ENCODE measurements at regions not wholly inside any gene's neighbourhood (a gene's known extent, or its start where the extent isn't known, plus 50 kb on each side); places are given as distances from the start of the nearest gene placed in this dataset.

DNA sequence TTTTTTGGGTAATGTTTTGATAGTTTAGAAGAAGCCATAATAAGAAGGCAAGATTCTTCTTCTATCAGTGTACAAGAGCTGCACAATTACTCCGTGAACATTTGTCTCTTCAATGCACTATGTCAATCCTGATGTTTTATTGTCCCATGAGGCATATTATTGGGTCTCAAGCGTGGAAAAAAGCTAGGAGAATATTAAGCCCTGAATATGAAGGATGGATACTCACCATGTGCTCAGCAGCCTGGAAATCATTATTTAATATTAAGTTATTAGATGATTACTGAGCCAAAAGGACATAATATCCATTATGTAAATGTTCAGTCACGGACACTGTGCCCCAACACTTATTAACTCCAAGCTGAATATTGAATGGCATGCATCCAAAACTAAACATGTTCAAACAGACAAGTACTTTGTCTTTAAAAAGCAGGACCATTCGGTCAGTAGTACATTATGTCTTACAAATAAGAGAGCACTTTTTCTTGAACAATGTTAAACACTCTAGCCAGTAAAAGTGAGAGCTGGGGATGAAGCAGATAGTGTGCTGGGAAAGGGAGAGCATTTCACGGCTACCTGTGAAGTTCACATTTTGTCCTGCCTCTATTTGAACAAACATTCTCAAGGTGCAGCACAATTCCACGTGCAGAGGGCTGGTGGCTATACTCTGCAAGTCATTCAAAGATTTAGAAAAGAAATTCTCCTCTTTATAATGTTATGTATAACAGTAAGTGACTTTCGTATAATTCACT lies 70.6 kb upstream of the CNR1 start:
- no peak overlapping the region for H3K4me3 ChIP-seq (ENCODE audit: low read depth, low read length)
- TF ChIP-seq, protein P1, sequence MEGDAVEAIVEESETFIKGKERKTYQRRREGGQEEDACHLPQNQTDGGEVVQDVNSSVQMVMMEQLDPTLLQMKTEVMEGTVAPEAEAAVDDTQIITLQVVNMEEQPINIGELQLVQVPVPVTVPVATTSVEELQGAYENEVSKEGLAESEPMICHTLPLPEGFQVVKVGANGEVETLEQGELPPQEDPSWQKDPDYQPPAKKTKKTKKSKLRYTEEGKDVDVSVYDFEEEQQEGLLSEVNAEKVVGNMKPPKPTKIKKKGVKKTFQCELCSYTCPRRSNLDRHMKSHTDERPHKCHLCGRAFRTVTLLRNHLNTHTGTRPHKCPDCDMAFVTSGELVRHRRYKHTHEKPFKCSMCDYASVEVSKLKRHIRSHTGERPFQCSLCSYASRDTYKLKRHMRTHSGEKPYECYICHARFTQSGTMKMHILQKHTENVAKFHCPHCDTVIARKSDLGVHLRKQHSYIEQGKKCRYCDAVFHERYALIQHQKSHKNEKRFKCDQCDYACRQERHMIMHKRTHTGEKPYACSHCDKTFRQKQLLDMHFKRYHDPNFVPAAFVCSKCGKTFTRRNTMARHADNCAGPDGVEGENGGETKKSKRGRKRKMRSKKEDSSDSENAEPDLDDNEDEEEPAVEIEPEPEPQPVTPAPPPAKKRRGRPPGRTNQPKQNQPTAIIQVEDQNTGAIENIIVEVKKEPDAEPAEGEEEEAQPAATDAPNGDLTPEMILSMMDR (IDR thresholded peaks at IDR 0.05; ENCODE audit: low read depth, low read length, missing control alignments): no peak

DNA sequence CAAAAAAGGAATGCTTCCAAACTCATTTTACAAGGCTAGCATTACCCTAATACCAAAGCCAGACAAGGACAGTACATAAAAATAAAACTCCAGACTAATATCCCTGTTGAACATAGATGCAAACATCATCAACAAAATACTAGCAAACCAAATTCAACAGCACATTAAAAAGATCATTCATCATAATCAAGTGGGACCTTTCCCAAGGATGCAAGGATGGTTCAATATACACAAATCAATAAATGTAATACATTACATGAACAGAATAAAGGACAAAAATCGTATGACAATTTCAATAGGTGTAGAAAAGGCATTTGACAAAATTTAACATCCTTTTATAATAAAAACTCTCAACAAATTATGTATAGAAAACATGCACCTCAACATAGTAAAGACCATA lies 66.6 kb upstream of the CNR1 start:
- DNase-seq (ENCODE audit: low read depth): no peak
- TF ChIP-seq, protein P1 (IDR thresholded peaks at IDR 0.05; ENCODE audit: low read depth, low read length, missing control alignments): no peak
- no peak overlapping the region for H3K4me3 ChIP-seq (ENCODE audit: low read depth, low read length)

More for the DNA sequence above, 70.6 kb upstream of the CNR1 start:
- DNase-seq (ENCODE audit: low read depth): no peak

DNA sequence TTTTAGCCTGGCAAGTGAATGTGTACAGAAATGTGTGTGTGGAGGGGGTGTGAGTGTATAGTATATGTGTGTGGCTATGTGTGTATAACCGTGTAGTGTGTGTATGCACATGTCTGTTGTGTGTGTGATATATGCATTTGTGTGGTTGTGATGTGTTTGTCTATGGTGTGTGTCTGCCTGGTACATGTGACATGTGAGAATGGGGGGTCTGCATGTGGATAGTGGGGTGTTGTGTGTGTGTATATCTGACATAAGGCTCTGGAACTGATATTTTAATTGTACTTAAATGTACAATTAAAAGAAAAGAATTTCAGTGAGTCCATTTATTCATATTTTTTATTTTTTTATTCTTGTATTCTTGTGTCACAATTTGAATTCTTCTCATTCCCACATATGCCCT lies 57.2 kb upstream of the CNR1 start:
- DNase-seq (ENCODE audit: low read depth): no peak
- H3K4me3 ChIP-seq (ENCODE audit: low read depth, low read length): no peak overlapping the region
- TF ChIP-seq, protein P1 (IDR thresholded peaks at IDR 0.05; ENCODE audit: low read depth, low read length, missing control alignments): no peak

DNA sequence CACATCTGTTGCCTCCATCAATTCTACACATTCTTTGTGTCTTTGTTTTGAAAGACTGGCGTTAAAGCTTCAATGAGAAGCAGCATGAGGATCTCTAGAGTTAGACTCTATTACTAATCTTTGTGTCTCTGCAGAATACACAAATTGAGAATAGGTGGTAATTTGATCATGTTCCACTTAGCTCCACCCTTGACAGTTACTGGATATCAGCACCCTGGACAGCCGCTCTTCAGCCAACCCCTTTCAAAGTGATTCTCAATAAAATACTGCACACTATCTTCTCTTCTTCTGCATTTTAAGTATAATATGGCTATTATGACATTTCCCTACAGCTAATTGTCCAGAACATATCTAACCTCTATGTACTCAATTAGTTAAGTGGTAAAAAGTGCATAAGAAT lies 54.3 kb upstream of the CNR1 start:
- H3K4me3 ChIP-seq (ENCODE audit: low read depth, low read length): no peak overlapping the region
- DNase-seq (ENCODE audit: low read depth): no peak
- TF ChIP-seq, protein P1 (IDR thresholded peaks at IDR 0.05; ENCODE audit: low read depth, low read length, missing control alignments): no peak

DNA sequence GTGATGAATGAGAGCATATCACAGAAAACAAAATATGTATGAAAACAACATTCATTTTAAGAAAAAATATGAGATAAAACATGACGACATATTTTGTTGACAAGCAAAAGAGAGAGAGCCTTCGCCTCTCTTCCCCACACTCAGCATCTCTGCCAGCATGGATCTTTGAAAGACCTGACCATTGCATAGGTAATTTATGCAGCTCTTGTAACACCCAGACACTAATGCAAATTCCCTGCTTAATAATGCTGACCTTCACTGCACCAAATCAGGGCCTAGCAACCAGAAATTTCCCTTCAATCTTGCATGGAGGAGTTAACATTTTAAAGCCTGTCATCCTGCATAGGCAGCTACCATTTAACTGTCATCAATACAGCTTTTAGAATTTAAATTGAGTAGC lies 50.0 kb upstream of the CNR1 start:
- no peak for DNase-seq (ENCODE audit: low read depth)
- TF ChIP-seq, protein P1 (IDR thresholded peaks at IDR 0.05; ENCODE audit: low read depth, low read length, missing control alignments): no peak
- no peak overlapping the region for H3K4me3 ChIP-seq (ENCODE audit: low read depth, low read length)
